B cell (primary cell): ENCODE measurements at regions not wholly inside any gene's neighbourhood (a gene's known extent, or its start where the extent isn't known, plus 50 kb on each side); places are given as distances from the start of the nearest gene placed in this dataset.

Source experiments
- ATAC-seq: fragments of 200-7000 bp; cut with Tn5 transposase; one replicate; pipeline ENCODE4 v1.10.0; 2021; ENCODE audit warnings: low read depth, mild to moderate bottlenecking, moderate number of reproducible peaks, moderate library complexity
- CTCF ChIA-PET: fragments of 350-600 bp; sonication (Branson Sonifier 250); formaldehyde crosslinking; loops from one replicate; lab custom pipeline; 2021; ENCODE audit warnings: antibody characterized with exemption, inconsistent platforms; lab: Charles Lee
- POLR2A ChIA-PET: fragments of 350-600 bp; sonication (Branson Sonifier 250); formaldehyde crosslinking; loops from one replicate; lab custom pipeline; 2021; ENCODE audit warnings: antibody characterized with exemption; lab: Charles Lee
- DNase-seq: peaks from one replicate; pipeline ENCODE4 v3.0.0; 2013
- H2AFZ ChIP-seq: 2 replicates; pipeline ENCODE4 v1.6.1; 2012; ENCODE audit warnings: mild to moderate bottlenecking, low read depth, low read length; ENCODE audit not compliant: insufficient read depth, poor library complexity, severe bottlenecking
- H3K27ac ChIP-seq, 2 donors: 1 replicate in 1 of 2; 2 replicates in 1 of 2; pipeline ENCODE4 v1.5.1; 2012 to 2013; ENCODE audit warnings: low read length in 2 of 2, mild to moderate bottlenecking in 2 of 2, moderate library complexity in 1 of 2
- H3K27me3 ChIP-seq, 4 experiments: fragments of 200-600 bp in 1 of 4; sonication (generic) in 1 of 4; replicated peaks in 1 of 4; 1 replicate in 2 of 4; 2 replicates in 2 of 4; pipeline versions ENCODE4 v1.6.1 to v1.7.0; 2013 to 2016; ENCODE audit warnings: low read length in 3 of 4, mild to moderate bottlenecking in 2 of 4, mixed read lengths in 1 of 4, moderate library complexity in 1 of 4; ENCODE audit not compliant: insufficient read depth in 4 of 4, control insufficient read depth in 3 of 4; ENCODE audit errors: control extremely low read depth in 1 of 4
- H3K36me3 ChIP-seq, 2 experiments: replicated peaks in 1 of 2; 1 replicate in 1 of 2; 2 replicates in 1 of 2; pipeline versions ENCODE4 v1.6.1 to v1.7.1; 2013; ENCODE audit warnings: low read length in 1 of 2; ENCODE audit not compliant: insufficient read depth in 2 of 2, control insufficient read depth in 1 of 2; ENCODE audit errors: control extremely low read depth in 1 of 2, extremely low read depth in 1 of 2
- H3K4me1 ChIP-seq, 2 donors: fragments of 200-600 bp in 1 of 2; sonication (generic) in 1 of 2; 1 replicate in 1 of 2; 2 replicates in 1 of 2; pipeline versions ENCODE4 v1.5.1 to v1.6.1; 2013 to 2017; ENCODE audit warnings: low read length in 2 of 2; ENCODE audit not compliant: control insufficient read depth in 2 of 2, insufficient read depth in 2 of 2
- H3K4me2 ChIP-seq: replicated peaks from 2 replicates; pipeline ENCODE3; 2012; ENCODE audit warnings: mild to moderate bottlenecking, low read depth, low read length; ENCODE audit not compliant: poor library complexity, severe bottlenecking
- H3K4me3 ChIP-seq, 5 experiments: fragments of 200-600 bp in 1 of 5; sonication (generic) in 1 of 5; 1 replicate in 3 of 5; 2 replicates in 2 of 5; pipeline versions ENCODE4 v1.5.1 to v1.7.0; 2011 to 2016; ENCODE audit warnings: low read length in 4 of 5, mild to moderate bottlenecking in 4 of 5, low read depth in 2 of 5, control low read depth in 1 of 5, moderate library complexity in 1 of 5; ENCODE audit not compliant: insufficient read depth in 1 of 5; ENCODE audit errors: control extremely low read depth in 1 of 5, extremely low read depth in 1 of 5
- H3K79me2 ChIP-seq: fragments of 200-600 bp; sonication (generic); one replicate; pipeline ENCODE4 v1.6.0; 2016; ENCODE audit warnings: low read length; ENCODE audit not compliant: control insufficient read depth, insufficient read depth
- H3K9ac ChIP-seq: fragments of 200-600 bp; sonication (generic); 2 replicates; pipeline ENCODE4 v1.6.1; 2017; ENCODE audit warnings: mild to moderate bottlenecking, low read length, moderate library complexity
- H3K9me3 ChIP-seq, 3 donors: one replicate each; pipeline versions ENCODE4 v1.6.1 to v1.7.1; 2013; ENCODE audit warnings: low read length in 2 of 3; ENCODE audit not compliant: control insufficient read depth in 2 of 3, insufficient read depth in 1 of 3; ENCODE audit errors: control extremely low read depth in 1 of 3
- H4K20me1 ChIP-seq: 2 replicates; pipeline ENCODE4 v1.6.0; 2012; ENCODE audit warnings: mild to moderate bottlenecking, low read length; ENCODE audit not compliant: insufficient read depth, control insufficient read depth, poor library complexity, severe bottlenecking
- H3K27ac Mint-ChIP-seq: one replicate; pipeline ENCODE4 v1.8.0; 2021; ENCODE audit warnings: mixed read lengths
- H3K27me3 Mint-ChIP-seq: one replicate; pipeline ENCODE4 v1.8.0; 2021; ENCODE audit warnings: mixed read lengths
- H3K4me1 Mint-ChIP-seq: one replicate; pipeline ENCODE4 v1.8.0; 2021; ENCODE audit warnings: mixed read lengths
- H3K4me3 Mint-ChIP-seq: one replicate; pipeline ENCODE4 v1.8.0; 2021; ENCODE audit warnings: mixed read lengths
- H3K9me3 Mint-ChIP-seq: one replicate; pipeline ENCODE4 v1.8.0; 2022; ENCODE audit warnings: mixed read lengths; ENCODE audit not compliant: insufficient read depth
- CTCF ChIP-seq: fragments of 200-600 bp; IDR thresholded peaks from one replicate; pipeline ENCODE4 v1.8.0; 2022; ENCODE audit warnings: antibody characterized with exemption, mild to moderate bottlenecking
- EZH2 ChIP-seq: IDR thresholded peaks from 2 replicates; pipeline ENCODE4 v1.6.1; 2012; ENCODE audit warnings: borderline replicate concordance, low read depth, mild to moderate bottlenecking, moderate library complexity, low read length; ENCODE audit not compliant: insufficient read depth, poor library complexity, severe bottlenecking
- WGBS: methylation state at CpG from one replicate; pipeline ENCODE4 v1.1.5; 2013; ENCODE audit warnings: missing lambda C conversion rate; ENCODE audit not compliant: insufficient coverage; 5-methylcytosine and 5-hydroxymethylcytosine counted together
- intact Hi-C: fragments of 100-400 bp; cut with micrococcal nuclease; formaldehyde crosslinking; loops from one replicate; pipeline ENCODE4 v1.10.0; 2022

GRCh38 chr20:51945881-51946280, 143.6 kb upstream of the SALL4 start:
- CTCF ChIA-PET: no interaction called here
- Histone ChIP-seq H3K4me1 (no peaks in the 10 kb centered on the region), H3K27ac (no peak overlapping the region), H4K20me1 (no peaks in the 10 kb centered on the region), H3K36me3 (no peaks in the 10 kb centered on the region), H3K4me3 (no peak overlapping the region), H3K9me3 (no peaks in the 10 kb centered on the region), H3K79me2 (no peaks in the 10 kb centered on the region), H3K4me2 (no peak overlapping the region), H2AFZ (no peak overlapping the region), H3K9ac (no peak overlapping the region), H3K27me3 (no peaks in the 10 kb centered on the region)
- DNase-seq: no peak
- Mint-ChIP-seq H3K4me1 (no peaks in the 10 kb centered on the region), H3K4me3 (no peak overlapping the region), H3K9me3 (no peaks in the 10 kb centered on the region), H3K27me3 (peaks cover 5% of the 10 kb centered on the region), H3K27ac (no peak overlapping the region)
- 100% methylated on average over 3 of the region's 5 CpGs for WGBS
- no peak for ATAC-seq
- no peak for TF ChIP-seq CTCF
- TF ChIP-seq EZH2: no peak
- intact Hi-C loops: no loop called here
- POLR2A ChIA-PET: no interaction called here

- Mint-ChIP-seq H3K4me1 (no peaks in the 10 kb centered on the region), H3K27me3 (peaks cover 5% of the 10 kb centered on the region), H3K4me3 (no peak overlapping the region), H3K27ac (no peak overlapping the region), H3K9me3 (no peaks in the 10 kb centered on the region)
- TF ChIP-seq EZH2 (no peak), CTCF (no peak)
- no peaks in the 10 kb centered on the region for H4K20me1 ChIP-seq
- no peak overlapping the region for H2AFZ ChIP-seq
- ChIA-PET POLR2A (no interaction called here), CTCF (no interaction called here)
- ATAC-seq (no peak), DNase-seq (no peak)
- no peak overlapping the region for H3K4me2 ChIP-seq
- H3K36me3 ChIP-seq: no peaks in the 10 kb centered on the region
- no peak overlapping the region for H3K9ac ChIP-seq
- H3K27me3 ChIP-seq: no peaks in the 10 kb centered on the region
- H3K9me3 ChIP-seq: no peaks in the 10 kb centered on the region
- H3K4me1 ChIP-seq: no peaks in the 10 kb centered on the region
- H3K27ac ChIP-seq: no peak overlapping the region
- intact Hi-C loops: no loop called here
- no peaks in the 10 kb centered on the region for H3K79me2 ChIP-seq
- no peak overlapping the region for H3K4me3 ChIP-seq
- 80% methylated on average over 1 of the region's 5 CpGs for WGBS
Observed at GRCh38 chr20:51945177-51945576, 142.9 kb upstream of the SALL4 start.
